ENCODE measurements at regions not wholly inside any gene's neighbourhood (a gene's known extent, or its start where the extent isn't known, plus 50 kb on each side); places are given as distances from the start of the nearest gene placed in this dataset.

DNA sequence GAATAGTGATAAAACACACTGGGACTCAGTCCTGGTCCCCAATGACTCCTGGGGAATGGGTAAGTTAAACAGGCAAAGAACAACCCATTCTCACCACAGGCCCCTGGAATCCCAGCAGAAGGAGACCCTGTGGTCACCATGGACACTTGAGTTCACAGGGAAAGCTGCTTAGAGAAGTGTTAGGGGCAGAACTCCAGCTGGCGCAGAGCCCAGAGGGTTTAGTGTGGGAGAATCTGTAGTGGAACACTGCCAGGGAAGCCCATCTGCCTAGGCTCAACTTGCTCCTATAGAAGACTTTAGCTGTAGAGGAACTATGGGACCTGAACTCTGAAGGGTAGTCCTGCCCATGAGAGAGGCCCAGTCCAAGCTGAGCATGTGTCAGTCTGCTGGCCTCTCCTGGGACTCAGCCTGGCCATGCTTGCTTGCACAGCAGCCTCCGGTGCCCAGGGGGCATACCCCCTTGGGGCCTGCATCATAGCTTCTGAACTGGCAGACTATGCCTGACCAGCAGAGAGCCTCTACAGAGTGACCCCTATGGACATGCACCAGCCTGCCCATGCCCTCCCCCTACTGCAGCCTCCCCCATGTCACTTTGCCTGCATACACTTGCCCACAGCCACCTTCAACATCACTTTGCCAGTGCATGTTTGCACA is 343.5 kb downstream of the IDS start:
- Histone ChIP-seq H3K4me1 (ENCODE audit: control insufficient read depth, insufficient read depth, low read length) (no peaks in the 10 kb centered on the region), H3K9ac (ENCODE audit: low read length) (no peak overlapping the region), H3K27ac (ENCODE audit: low read depth, low read length) (no peak overlapping the region), H3K27me3 (ENCODE audit: control insufficient read depth, insufficient read depth, low read length) (no peaks in the 10 kb centered on the region), H3K9me3 (ENCODE audit: control insufficient read depth, insufficient read depth, low read depth, low read length) (peaks cover 15% of the 10 kb centered on the region), H3K4me3 (ENCODE audit: low read depth, low read length) (no peak overlapping the region), H3K36me3 (ENCODE audit: control insufficient read depth, insufficient read depth, low read length) (no peaks in the 10 kb centered on the region)

DNA sequence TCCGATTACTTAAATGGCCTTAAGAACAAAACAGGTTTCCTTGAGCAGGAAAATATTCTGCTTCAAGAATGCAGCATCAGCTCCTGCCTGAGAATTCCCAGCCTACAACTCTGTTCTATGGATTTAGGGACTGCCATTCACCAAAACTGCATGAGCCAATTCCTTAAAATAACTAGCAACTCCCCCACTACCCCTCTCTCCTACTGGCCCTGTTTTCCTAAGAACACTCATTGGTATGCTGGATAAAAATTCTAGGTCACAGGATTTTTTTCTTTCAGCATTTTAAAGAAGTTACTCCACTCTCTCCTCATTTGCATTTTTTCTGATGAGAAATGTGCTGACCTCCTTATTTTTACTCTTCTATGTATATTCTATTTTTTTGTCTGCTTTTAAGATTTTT is 347.1 kb downstream of the IDS start:
- H3K4me1 ChIP-seq (ENCODE audit: control insufficient read depth, insufficient read depth, low read length): no peaks in the 10 kb centered on the region
- H3K27me3 ChIP-seq (ENCODE audit: control insufficient read depth, insufficient read depth, low read length): no peaks in the 10 kb centered on the region
- no peak overlapping the region for H3K4me3 ChIP-seq (ENCODE audit: low read depth, low read length)
- H3K9me3 ChIP-seq (ENCODE audit: control insufficient read depth, insufficient read depth, low read depth, low read length): peaks cover 15% of the 10 kb centered on the region
- no peaks in the 10 kb centered on the region for H3K36me3 ChIP-seq (ENCODE audit: control insufficient read depth, insufficient read depth, low read length)
- H3K27ac ChIP-seq (ENCODE audit: low read depth, low read length): no peak overlapping the region
- no peak overlapping the region for H3K9ac ChIP-seq (ENCODE audit: low read length)

DNA sequence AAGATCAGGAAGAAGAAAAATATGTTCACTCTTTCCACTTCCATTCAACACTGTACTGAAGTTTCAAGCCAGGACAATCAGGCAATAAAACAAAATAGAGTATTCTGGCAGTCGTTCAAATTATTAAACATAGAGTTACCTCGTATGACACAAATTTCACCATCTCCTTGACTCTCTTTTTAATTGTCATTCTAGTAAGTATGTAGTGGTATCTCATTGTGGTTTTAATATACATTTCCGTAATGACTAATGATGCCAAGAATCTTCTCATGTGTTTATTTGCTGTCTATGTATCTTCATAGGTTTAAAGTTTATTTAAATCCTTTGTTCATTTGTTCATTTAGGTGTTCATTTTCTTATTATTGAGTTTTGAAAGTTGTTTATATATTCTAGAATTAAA is 352.2 kb downstream of the IDS start:
- H3K36me3 ChIP-seq (ENCODE audit: control insufficient read depth, insufficient read depth, low read length): no peaks in the 10 kb centered on the region
- H3K4me1 ChIP-seq (ENCODE audit: control insufficient read depth, insufficient read depth, low read length): no peaks in the 10 kb centered on the region
- H3K9me3 ChIP-seq (ENCODE audit: control insufficient read depth, insufficient read depth, low read depth, low read length): peaks cover 7% of the 10 kb centered on the region; the same call in 1 of the 2 replicates
- no peak overlapping the region for H3K27ac ChIP-seq (ENCODE audit: low read depth, low read length)
- H3K9ac ChIP-seq (ENCODE audit: low read length): no peak overlapping the region
- H3K27me3 ChIP-seq (ENCODE audit: control insufficient read depth, insufficient read depth, low read length): no peaks in the 10 kb centered on the region; the same call in 1 of the 2 replicates
- no peak overlapping the region for H3K4me3 ChIP-seq (ENCODE audit: low read depth, low read length)

DNA sequence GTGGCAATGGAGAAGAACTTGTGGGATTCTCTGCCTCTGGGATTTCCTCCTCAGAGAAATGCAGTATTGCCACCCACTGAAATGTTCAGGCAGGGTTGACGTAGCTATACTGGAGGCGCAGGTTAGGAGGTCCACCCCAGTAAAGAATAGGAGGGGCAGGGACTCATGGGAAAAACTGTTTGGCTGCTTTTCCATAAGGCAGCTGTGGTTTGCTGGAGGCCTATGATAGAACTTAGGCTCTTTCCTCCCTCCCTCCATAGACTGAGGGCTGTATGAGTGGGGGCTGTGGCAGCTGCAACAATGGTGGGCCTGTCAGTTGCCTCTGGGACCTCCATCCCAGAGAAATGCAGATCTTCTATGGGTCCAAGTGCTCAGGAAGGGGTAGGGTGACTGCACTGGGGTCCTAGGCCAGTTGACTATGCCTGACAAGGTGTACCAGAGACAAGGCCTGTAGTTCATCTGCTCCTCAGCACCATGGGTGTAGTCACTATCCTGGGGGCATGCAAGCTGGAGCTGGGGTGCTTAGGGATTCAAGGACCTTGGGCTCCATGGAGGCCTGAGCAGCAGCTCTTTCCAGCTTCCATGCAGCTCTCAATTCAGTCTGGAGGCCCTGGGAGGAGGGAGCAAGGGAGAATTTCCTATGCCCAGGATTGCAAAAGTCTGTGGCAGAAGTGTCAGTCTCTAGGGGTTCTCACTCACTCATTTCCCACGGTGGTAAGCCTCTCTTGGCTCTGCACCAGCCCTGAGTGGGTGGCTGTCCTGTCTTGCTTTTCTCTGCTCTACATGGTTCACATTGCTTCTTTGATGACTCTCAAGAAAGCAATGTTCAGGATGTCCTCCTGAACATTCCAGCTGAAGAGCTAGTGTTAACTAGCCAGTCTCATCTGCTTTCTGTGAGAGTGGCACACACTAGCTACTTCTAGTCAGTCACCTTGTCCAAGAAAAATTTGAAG is 353.0 kb downstream of the IDS start:
- Histone ChIP-seq H3K36me3 (ENCODE audit: control insufficient read depth, insufficient read depth, low read length) (no peaks in the 10 kb centered on the region), H3K27ac (ENCODE audit: low read depth, low read length) (no peak overlapping the region), H3K4me3 (ENCODE audit: low read depth, low read length) (no peak overlapping the region), H3K9ac (ENCODE audit: low read length) (no peak overlapping the region), H3K27me3 (ENCODE audit: control insufficient read depth, insufficient read depth, low read length) (no peaks in the 10 kb centered on the region; the same call in 1 of the 2 replicates), H3K4me1 (ENCODE audit: control insufficient read depth, insufficient read depth, low read length) (no peaks in the 10 kb centered on the region), H3K9me3 (ENCODE audit: control insufficient read depth, insufficient read depth, low read depth, low read length) (peaks cover 4% of the 10 kb centered on the region; the same call in 1 of the 2 replicates)

DNA sequence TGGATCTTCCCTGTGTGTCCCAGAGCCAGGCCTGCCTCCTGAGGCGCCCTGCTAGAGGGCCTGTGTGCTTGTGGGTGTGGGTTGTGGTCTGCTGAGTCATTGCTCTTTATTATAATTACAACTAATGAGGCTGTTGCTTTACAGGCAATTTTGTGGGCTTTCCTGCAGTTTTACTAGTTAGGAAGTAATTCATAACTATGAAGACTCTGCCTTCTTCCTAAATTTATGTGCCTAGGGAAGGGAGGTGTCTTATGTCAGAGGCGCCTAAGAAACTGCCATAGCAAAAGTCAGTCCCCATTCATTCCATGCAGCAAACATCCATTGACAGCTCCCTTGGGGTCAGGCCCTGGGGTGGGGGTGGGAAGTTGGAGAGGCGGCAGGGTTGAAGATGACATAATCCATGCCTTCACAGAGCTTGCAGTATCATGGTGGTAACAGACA is 359.2 kb downstream of the IDS start:
- H3K4me1 ChIP-seq (ENCODE audit: control insufficient read depth, insufficient read depth, low read length): peaks cover 10% of the 10 kb centered on the region
- H3K4me3 ChIP-seq (ENCODE audit: low read depth, low read length): no peak overlapping the region
- peaks cover 4% of the 10 kb centered on the region; the same call in 1 of the 2 replicates for H3K9me3 ChIP-seq (ENCODE audit: control insufficient read depth, insufficient read depth, low read depth, low read length)
- no peaks in the 10 kb centered on the region; the same call in 1 of the 2 replicates for H3K27me3 ChIP-seq (ENCODE audit: control insufficient read depth, insufficient read depth, low read length)
- no peak overlapping the region for H3K9ac ChIP-seq (ENCODE audit: low read length)
- no peaks in the 10 kb centered on the region for H3K36me3 ChIP-seq (ENCODE audit: control insufficient read depth, insufficient read depth, low read length)
- H3K27ac ChIP-seq (ENCODE audit: low read depth, low read length): no peak overlapping the region

DNA sequence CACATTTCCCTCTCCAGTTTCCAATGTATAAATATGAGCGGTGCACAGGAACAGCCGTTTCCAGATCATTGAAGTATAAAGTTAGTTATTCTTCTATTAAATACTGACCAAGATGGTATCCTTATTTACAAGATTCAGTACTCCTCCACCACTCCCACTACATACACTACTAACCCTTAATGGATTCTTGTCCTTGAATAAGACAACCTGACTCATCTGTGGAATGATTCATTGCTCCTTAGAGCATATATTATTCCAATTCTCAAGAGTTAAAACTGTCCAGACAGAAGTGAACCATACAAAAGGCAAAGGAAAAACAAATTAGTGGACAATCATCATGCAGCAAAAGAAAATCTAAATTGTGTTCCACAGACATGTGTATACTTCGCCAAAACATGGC is 373.3 kb downstream of the IDS start:
- H3K4me3 ChIP-seq (ENCODE audit: low read depth, low read length): no peak overlapping the region
- H3K4me1 ChIP-seq (ENCODE audit: control insufficient read depth, insufficient read depth, low read length): no peaks in the 10 kb centered on the region
- H3K27ac ChIP-seq (ENCODE audit: low read depth, low read length): no peak overlapping the region
- no peaks in the 10 kb centered on the region for H3K36me3 ChIP-seq (ENCODE audit: control insufficient read depth, insufficient read depth, low read length)
- H3K9ac ChIP-seq (ENCODE audit: low read length): no peak overlapping the region
- no peaks in the 10 kb centered on the region for H3K9me3 ChIP-seq (ENCODE audit: control insufficient read depth, insufficient read depth, low read depth, low read length)
- no peaks in the 10 kb centered on the region; the same call in 1 of the 2 replicates for H3K27me3 ChIP-seq (ENCODE audit: control insufficient read depth, insufficient read depth, low read length)

DNA sequence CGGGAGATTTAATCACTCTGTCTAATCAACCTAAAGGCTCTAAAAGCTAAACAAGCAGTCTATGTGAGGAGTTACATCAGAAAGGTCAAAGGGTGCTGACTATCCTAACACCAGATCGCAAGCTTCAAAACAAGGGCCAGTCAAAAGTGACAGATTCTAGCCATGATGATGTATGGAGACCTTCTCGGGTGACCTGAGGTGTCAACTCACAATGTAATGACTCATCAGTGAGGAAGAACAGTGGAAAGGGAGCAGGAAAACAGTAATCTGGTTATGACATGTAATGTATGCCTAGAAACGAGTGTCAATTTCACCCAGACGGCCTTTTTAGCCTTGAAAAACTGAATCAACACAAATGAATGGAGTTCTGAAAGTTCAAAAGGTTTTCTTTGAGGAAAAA is 375.3 kb downstream of the IDS start:
- H3K4me1 ChIP-seq (ENCODE audit: control insufficient read depth, insufficient read depth, low read length): no peaks in the 10 kb centered on the region
- no peaks in the 10 kb centered on the region for H3K27me3 ChIP-seq (ENCODE audit: control insufficient read depth, insufficient read depth, low read length)
- no peaks in the 10 kb centered on the region for H3K36me3 ChIP-seq (ENCODE audit: control insufficient read depth, insufficient read depth, low read length)
- H3K4me3 ChIP-seq (ENCODE audit: low read depth, low read length): no peak overlapping the region
- no peaks in the 10 kb centered on the region for H3K9me3 ChIP-seq (ENCODE audit: control insufficient read depth, insufficient read depth, low read depth, low read length)
- no peak overlapping the region for H3K9ac ChIP-seq (ENCODE audit: low read length)
- no peak overlapping the region for H3K27ac ChIP-seq (ENCODE audit: low read depth, low read length)

DNA sequence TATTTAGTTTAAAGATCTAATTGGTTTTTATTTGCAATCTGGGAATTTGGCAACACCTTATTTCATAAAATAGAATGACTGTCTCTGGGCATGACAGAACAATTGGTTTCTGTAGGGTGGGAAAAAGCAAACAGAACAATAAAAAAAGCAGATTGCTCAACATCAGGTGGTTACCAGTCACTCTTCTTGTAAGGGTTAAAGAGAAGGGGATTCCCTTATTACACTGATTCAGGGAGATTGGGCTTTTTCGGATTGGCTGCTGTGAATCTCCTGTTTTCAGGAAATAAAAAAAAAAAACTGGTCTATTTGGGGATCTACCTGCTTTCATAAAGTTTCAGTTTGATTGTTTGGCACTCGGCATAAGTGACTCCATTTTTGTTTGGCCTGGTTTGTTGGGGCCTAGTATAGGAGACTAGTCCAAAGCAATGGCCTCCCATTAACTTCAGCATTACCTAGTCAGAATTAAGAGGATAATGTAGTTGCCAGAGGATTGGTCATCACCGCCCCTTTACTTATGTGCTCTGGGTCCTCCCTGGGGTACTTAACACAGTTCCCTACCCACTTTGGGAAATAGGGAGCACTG is 380.5 kb downstream of the IDS start:
- H3K9me3 ChIP-seq (ENCODE audit: control insufficient read depth, insufficient read depth, low read depth, low read length): no peaks in the 10 kb centered on the region
- no peak overlapping the region for H3K9ac ChIP-seq (ENCODE audit: low read length)
- H3K27me3 ChIP-seq (ENCODE audit: control insufficient read depth, insufficient read depth, low read length): no peaks in the 10 kb centered on the region; the same call in 1 of the 2 replicates
- no peak overlapping the region for H3K27ac ChIP-seq (ENCODE audit: low read depth, low read length)
- H3K4me3 ChIP-seq (ENCODE audit: low read depth, low read length): no peak overlapping the region
- H3K4me1 ChIP-seq (ENCODE audit: control insufficient read depth, insufficient read depth, low read length): peaks cover 15% of the 10 kb centered on the region
- H3K36me3 ChIP-seq (ENCODE audit: control insufficient read depth, insufficient read depth, low read length): no peaks in the 10 kb centered on the region

DNA sequence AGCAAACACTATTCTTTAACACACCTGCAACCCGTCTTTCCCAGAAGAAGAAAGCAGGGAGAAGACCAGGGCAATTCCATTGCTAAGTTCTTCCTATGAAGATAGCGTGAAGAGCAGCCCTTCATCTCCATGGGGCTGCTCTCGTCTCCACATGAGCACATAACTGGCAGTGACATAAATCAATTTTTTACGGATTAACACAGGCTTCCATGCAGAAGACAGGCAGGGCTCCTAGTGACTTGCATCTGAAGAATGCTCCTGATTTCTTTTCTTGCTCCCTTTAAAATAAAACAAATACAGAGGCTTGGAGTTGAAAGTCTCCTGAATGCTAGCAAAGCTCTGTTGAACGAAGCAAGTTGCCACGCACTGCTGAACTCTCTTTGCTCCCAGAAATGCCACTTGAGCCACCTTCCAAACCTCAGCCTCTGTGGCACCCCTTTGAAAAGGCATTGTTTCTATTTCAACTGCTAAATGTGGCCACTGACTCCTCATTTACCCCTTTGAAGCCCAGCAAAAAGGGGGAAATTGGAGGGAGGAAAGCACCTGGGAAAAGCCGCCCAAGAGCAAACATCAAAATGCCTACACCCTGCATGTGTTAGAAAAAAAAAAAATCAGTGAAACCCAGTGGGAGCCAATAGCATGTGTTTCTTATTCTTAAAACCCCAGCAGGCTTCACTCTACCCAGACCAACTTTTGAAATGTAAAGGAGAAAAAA is 383.7 kb downstream of the IDS start:
- H3K4me3 ChIP-seq (ENCODE audit: low read depth, low read length): no peak overlapping the region
- no peaks in the 10 kb centered on the region; the same call in 1 of the 2 replicates for H3K27me3 ChIP-seq (ENCODE audit: control insufficient read depth, insufficient read depth, low read length)
- H3K36me3 ChIP-seq (ENCODE audit: control insufficient read depth, insufficient read depth, low read length): no peaks in the 10 kb centered on the region
- H3K9me3 ChIP-seq (ENCODE audit: control insufficient read depth, insufficient read depth, low read depth, low read length): 0 out of 2 replicates have a peak, but pooled peaks cover under 1% of the 10 kb centered on the region
- no peak overlapping the region for H3K27ac ChIP-seq (ENCODE audit: low read depth, low read length)
- H3K4me1 ChIP-seq (ENCODE audit: control insufficient read depth, insufficient read depth, low read length): peaks cover 15% of the 10 kb centered on the region
- H3K9ac ChIP-seq (ENCODE audit: low read length): no peak overlapping the region

DNA sequence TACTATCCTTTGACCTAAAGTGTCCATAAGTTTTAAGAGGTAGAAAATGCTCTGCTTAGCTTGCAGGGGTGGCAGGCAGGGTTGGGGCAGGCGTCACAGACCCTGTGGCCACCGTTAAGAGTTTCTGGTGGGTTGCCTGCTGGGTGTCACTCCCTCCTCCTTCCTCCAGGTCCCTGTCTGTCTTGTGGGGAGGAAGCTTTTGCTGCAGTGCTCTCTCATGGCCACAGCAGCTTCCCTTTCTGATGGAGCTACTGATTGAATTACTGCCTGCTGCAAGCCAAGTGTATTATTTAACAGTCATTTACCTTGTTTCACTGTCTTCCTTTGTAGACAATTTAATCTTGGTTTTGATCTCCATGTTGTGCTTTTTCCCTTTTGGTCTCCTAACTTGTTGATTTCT is 384.6 kb downstream of the IDS start:
- Histone ChIP-seq H3K9me3 (ENCODE audit: control insufficient read depth, insufficient read depth, low read depth, low read length) (0 out of 2 replicates have a peak, but pooled peaks cover 4% of the 10 kb centered on the region), H3K4me3 (ENCODE audit: low read depth, low read length) (no peak overlapping the region), H3K36me3 (ENCODE audit: control insufficient read depth, insufficient read depth, low read length) (no peaks in the 10 kb centered on the region), H3K27me3 (ENCODE audit: control insufficient read depth, insufficient read depth, low read length) (no peaks in the 10 kb centered on the region; the same call in 1 of the 2 replicates), H3K27ac (ENCODE audit: low read depth, low read length) (no peak overlapping the region), H3K9ac (ENCODE audit: low read length) (no peak overlapping the region), H3K4me1 (ENCODE audit: control insufficient read depth, insufficient read depth, low read length) (peaks cover 15% of the 10 kb centered on the region)

All from HUES6 (cell line).